ENCODE measurements at regions not wholly inside any gene's neighbourhood (a gene's known extent, or its start where the extent isn't known, plus 50 kb on each side); places are given as distances from the start of the nearest gene placed in this dataset.
A peak's percentile ranks its signal among the peaks of the same experiment; 100 is the strongest.

DNA sequence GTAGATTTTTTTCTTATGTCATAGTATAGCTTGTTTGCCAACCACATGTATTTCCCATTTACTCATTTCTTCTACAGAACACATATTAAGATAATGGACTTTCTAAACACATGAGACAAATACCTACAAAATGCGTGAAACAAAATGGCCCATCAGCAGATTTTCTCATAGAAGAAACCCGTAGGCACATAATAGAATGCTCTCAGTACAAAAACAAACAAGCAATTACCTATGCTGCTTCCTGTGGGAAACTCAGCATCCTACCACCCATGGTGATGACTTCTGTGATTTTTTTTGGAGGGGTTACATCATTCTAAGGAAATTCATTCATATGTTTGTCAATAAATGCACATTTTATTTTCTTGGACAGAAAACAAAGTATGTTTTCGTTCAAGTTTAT is 343.6 kb downstream of the SPRY1 start:
- H3K4ac ChIP-seq (ENCODE audit: low read length) = no peak overlapping the region
- H3K27ac ChIP-seq (replicated peaks; ENCODE audit: low read length) = no peak overlapping the region
- H3K9ac ChIP-seq (ENCODE audit: low read depth, low read length, poor library complexity) = no peak overlapping the region
- no peak overlapping the region for H3K23ac ChIP-seq (ENCODE audit: low read depth, low read length, poor library complexity)
- H2BK15ac ChIP-seq (ENCODE audit: low read length) = no peak overlapping the region
- no peak overlapping the region for H2AK5ac ChIP-seq (ENCODE audit: low read depth, low read length)
- peaks cover 3 to 4% of the 10 kb centered on the region in 2 donors for H3K4me1 ChIP-seq (ENCODE audit: control insufficient read depth in 2 of 2, insufficient read depth in 1 of 2, low read depth in 1 of 2, low read length in 2 of 2)
- H3K27me3 ChIP-seq (ENCODE audit: control insufficient read depth in 3 of 3, insufficient read depth in 3 of 3, low read depth in 1 of 3, low read length in 3 of 3) = no peaks in the 10 kb centered on the region
- H4K8ac ChIP-seq (ENCODE audit: low read depth, low read length) = no peak overlapping the region
- no peaks in the 10 kb centered on the region for H3K79me1 ChIP-seq (ENCODE audit: low read depth, low read length)
- no peak for DNase-seq (ENCODE audit: low spot score)
- no peak overlapping the region for H4K91ac ChIP-seq (ENCODE audit: low read depth, low read length, poor library complexity)
- H3K36me3 ChIP-seq (replicated peaks in 1 of 2; ENCODE audit: control insufficient read depth in 2 of 2, insufficient read depth in 2 of 2, low read length in 2 of 2) = no peaks in the 10 kb centered on the region
- H2AFZ ChIP-seq (ENCODE audit: low read length) = no peak overlapping the region
- H2BK5ac ChIP-seq (ENCODE audit: low read length) = no peak overlapping the region
- peaks cover 0 to 3% of the 10 kb centered on the region in 2 donors for H3K9me3 ChIP-seq (replicated peaks in 1 of 2; ENCODE audit: control insufficient read depth in 2 of 2, insufficient read depth in 1 of 2, low read depth in 1 of 2, low read length in 2 of 2)
- no peak overlapping the region for H2BK120ac ChIP-seq (ENCODE audit: low read depth, low read length)
- H3K14ac ChIP-seq (ENCODE audit: low read length) = no peak overlapping the region
- no CpG with 5 or more reads among the region's 3 CpGs for WGBS, 2 donors (ENCODE audit: extremely low coverage in 2 of 2, insufficient read length in 2 of 2, insufficient replicate concordance in 1 of 2)
- no peak overlapping the region for H2BK12ac ChIP-seq (ENCODE audit: low read length)
- H3K18ac ChIP-seq (ENCODE audit: low read length) = no peak overlapping the region
- H3K4me2 ChIP-seq (ENCODE audit: insufficient read depth, low read length, poor library complexity, severe bottlenecking) = no peak overlapping the region
- no peak overlapping the region for H3K4me3 ChIP-seq (ENCODE audit: low read length in 2 of 2)

DNA sequence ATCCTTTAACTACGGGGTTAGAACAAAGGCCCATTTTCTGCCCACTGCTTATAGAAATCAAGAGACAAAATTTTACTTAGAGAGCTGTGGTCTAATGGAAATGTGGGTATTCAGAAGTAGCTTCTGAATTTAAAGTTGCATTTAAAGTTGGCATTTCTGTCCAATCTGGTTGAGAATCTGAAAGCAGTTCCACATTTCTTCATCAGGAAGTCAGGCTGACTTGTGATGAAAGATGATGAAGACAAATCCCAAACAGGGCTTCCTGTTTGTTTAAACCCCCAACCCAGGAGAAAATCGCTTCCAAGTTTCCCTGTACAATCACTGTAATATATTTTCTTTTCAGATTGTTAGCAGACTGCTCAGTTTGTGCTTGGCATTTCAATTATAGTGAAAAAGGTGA is 345.3 kb downstream of the SPRY1 start:
- no peak overlapping the region for H3K9ac ChIP-seq (ENCODE audit: low read depth, low read length, poor library complexity)
- H3K18ac ChIP-seq (ENCODE audit: low read length) = no peak overlapping the region
- no peak overlapping the region for H3K4me3 ChIP-seq (ENCODE audit: low read length in 2 of 2)
- H3K4ac ChIP-seq (ENCODE audit: low read length) = no peak overlapping the region
- H2AFZ ChIP-seq (ENCODE audit: low read length) = peak overlapping the region; percentile 13
- no peak overlapping the region for H3K4me2 ChIP-seq (ENCODE audit: insufficient read depth, low read length, poor library complexity, severe bottlenecking)
- H3K36me3 ChIP-seq (replicated peaks in 1 of 2; ENCODE audit: control insufficient read depth in 2 of 2, insufficient read depth in 2 of 2, low read length in 2 of 2) = no peaks in the 10 kb centered on the region
- H2AK5ac ChIP-seq (ENCODE audit: low read depth, low read length) = no peak overlapping the region
- no CpG with 5 or more reads among the region's 2 CpGs for WGBS, 2 donors (ENCODE audit: extremely low coverage in 2 of 2, insufficient read length in 2 of 2, insufficient replicate concordance in 1 of 2)
- H2BK5ac ChIP-seq (ENCODE audit: low read length) = no peak overlapping the region
- peaks cover 0 to 3% of the 10 kb centered on the region in 2 donors for H3K9me3 ChIP-seq (replicated peaks in 1 of 2; ENCODE audit: control insufficient read depth in 2 of 2, insufficient read depth in 1 of 2, low read depth in 1 of 2, low read length in 2 of 2)
- no peak overlapping the region for H2BK120ac ChIP-seq (ENCODE audit: low read depth, low read length)
- H3K27me3 ChIP-seq (ENCODE audit: control insufficient read depth in 3 of 3, insufficient read depth in 3 of 3, low read depth in 1 of 3, low read length in 3 of 3) = no peaks in the 10 kb centered on the region
- no peak overlapping the region for H3K27ac ChIP-seq (replicated peaks; ENCODE audit: low read length)
- H3K23ac ChIP-seq (ENCODE audit: low read depth, low read length, poor library complexity) = no peak overlapping the region
- no peak overlapping the region for H2BK15ac ChIP-seq (ENCODE audit: low read length)
- DNase-seq (ENCODE audit: low spot score) = no peak
- H3K14ac ChIP-seq (ENCODE audit: low read length) = no peak overlapping the region
- no peak overlapping the region for H2BK12ac ChIP-seq (ENCODE audit: low read length)
- no peak overlapping the region for H4K91ac ChIP-seq (ENCODE audit: low read depth, low read length, poor library complexity)
- peaks cover 3 to 4% of the 10 kb centered on the region in 2 donors for H3K4me1 ChIP-seq (ENCODE audit: control insufficient read depth in 2 of 2, insufficient read depth in 1 of 2, low read depth in 1 of 2, low read length in 2 of 2)
- H3K79me1 ChIP-seq (ENCODE audit: low read depth, low read length) = no peaks in the 10 kb centered on the region
- H4K8ac ChIP-seq (ENCODE audit: low read depth, low read length) = no peak overlapping the region

DNA sequence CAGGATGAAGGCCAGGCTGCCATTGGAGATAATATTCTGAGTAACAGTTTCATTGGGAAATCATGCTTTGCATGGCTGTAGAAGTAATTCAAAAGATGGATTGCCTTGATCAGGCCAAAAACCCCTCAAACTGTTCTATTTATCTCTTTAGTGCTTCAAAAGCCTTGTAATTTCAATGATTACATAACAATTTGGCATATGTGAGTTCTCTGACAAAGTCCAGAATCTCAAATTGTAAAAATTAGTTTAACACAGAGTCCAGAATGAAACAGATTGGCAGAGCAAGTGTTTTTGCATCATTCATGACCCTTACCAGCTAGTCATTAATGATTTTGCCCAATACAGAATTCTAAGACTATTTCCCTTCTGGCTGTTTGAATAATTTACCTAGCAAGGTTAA is 347.3 kb downstream of the SPRY1 start:
- H3K79me1 ChIP-seq (ENCODE audit: low read depth, low read length) = no peaks in the 10 kb centered on the region

DNA sequence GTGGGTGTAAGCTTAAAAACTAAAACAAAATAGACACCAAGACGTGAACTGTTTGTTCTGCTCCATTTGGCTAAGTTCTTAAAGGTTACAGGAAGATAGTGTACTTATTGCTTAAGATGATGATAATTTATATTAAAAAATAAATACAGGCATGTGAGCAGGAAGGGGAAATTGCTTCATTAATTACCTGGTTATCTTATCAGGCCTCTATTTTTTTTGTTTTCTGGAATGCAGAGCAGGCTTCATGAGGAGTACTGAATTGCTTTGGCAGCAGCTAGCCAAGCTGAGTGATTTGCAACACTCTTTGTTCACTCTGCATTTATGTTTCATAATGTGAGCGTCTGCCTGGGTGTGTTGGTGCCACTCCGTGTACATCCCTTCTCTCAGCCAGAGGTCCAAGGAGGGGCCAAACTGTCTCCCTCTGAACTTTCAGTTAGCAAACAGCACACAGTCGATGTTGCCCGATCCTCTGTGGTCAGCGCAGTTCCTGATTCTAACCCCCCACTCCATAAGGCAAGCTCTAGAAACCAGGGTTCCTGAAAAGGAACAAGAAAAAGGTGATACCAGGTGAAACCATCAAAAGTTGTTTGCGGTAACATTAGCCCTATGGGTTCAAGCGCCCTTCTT is 348.2 kb downstream of the SPRY1 start:
- Histone ChIP-seq H2BK15ac (ENCODE audit: low read length) (peak overlapping the region; percentile 64), H3K36me3 (replicated peaks in 1 of 2; ENCODE audit: control insufficient read depth in 2 of 2, insufficient read depth in 2 of 2, low read length in 2 of 2) (no peaks in the 10 kb centered on the region), H3K9me3 (replicated peaks in 1 of 2; ENCODE audit: control insufficient read depth in 2 of 2, insufficient read depth in 1 of 2, low read depth in 1 of 2, low read length in 2 of 2) (peaks cover 0 to 3% of the 10 kb centered on the region in 2 donors), H2AFZ (ENCODE audit: low read length) (peak overlapping the region; percentile 75), H4K8ac (ENCODE audit: low read depth, low read length) (no peak overlapping the region), H3K4me3 (ENCODE audit: low read length in 2 of 2) (no peak overlapping the region), H3K79me1 (ENCODE audit: low read depth, low read length) (no peaks in the 10 kb centered on the region), H2AK5ac (ENCODE audit: low read depth, low read length) (no peak overlapping the region), H2BK120ac (ENCODE audit: low read depth, low read length) (no peak overlapping the region), H2BK12ac (ENCODE audit: low read length) (no peak overlapping the region), H3K4me1 (ENCODE audit: control insufficient read depth in 2 of 2, insufficient read depth in 1 of 2, low read depth in 1 of 2, low read length in 2 of 2) (peaks cover 4% of the 10 kb centered on the region in 2 donors), H4K91ac (ENCODE audit: low read depth, low read length, poor library complexity) (no peak overlapping the region), H3K4me2 (ENCODE audit: insufficient read depth, low read length, poor library complexity, severe bottlenecking) (no peak overlapping the region), H3K4ac (ENCODE audit: low read length) (no peak overlapping the region), H3K18ac (ENCODE audit: low read length) (peak overlapping the region; percentile 94), H3K14ac (ENCODE audit: low read length) (no peak overlapping the region), H3K23ac (ENCODE audit: low read depth, low read length, poor library complexity) (no peak overlapping the region), H3K27ac (replicated peaks; ENCODE audit: low read length) (no peak overlapping the region), H3K27me3 (ENCODE audit: control insufficient read depth in 3 of 3, insufficient read depth in 3 of 3, low read depth in 1 of 3, low read length in 3 of 3) (no peaks in the 10 kb centered on the region), H3K9ac (ENCODE audit: low read depth, low read length, poor library complexity) (no peak overlapping the region), H2BK5ac (ENCODE audit: low read length) (no peak overlapping the region)
- DNase-seq (ENCODE audit: low spot score) = no peak
- no CpG with 5 or more reads among the region's 8 CpGs for WGBS, 2 donors (ENCODE audit: extremely low coverage in 2 of 2, insufficient read length in 2 of 2, insufficient replicate concordance in 1 of 2)

More for the DNA sequence above, 347.3 kb downstream of the SPRY1 start:
- DNase-seq (ENCODE audit: low spot score) = no peak
- no peak overlapping the region for H3K4ac ChIP-seq (ENCODE audit: low read length)
- H2BK5ac ChIP-seq (ENCODE audit: low read length) = no peak overlapping the region
- no peak overlapping the region for H4K8ac ChIP-seq (ENCODE audit: low read depth, low read length)
- H4K91ac ChIP-seq (ENCODE audit: low read depth, low read length, poor library complexity) = no peak overlapping the region
- no peak overlapping the region for H2BK15ac ChIP-seq (ENCODE audit: low read length)
- no peak overlapping the region for H2AFZ ChIP-seq (ENCODE audit: low read length)
- H3K23ac ChIP-seq (ENCODE audit: low read depth, low read length, poor library complexity) = no peak overlapping the region
- no peak overlapping the region for H2AK5ac ChIP-seq (ENCODE audit: low read depth, low read length)
- H3K4me2 ChIP-seq (ENCODE audit: insufficient read depth, low read length, poor library complexity, severe bottlenecking) = no peak overlapping the region
- no peak overlapping the region for H2BK12ac ChIP-seq (ENCODE audit: low read length)
- H3K18ac ChIP-seq (ENCODE audit: low read length) = no peak overlapping the region
- no peaks in the 10 kb centered on the region for H3K27me3 ChIP-seq (ENCODE audit: control insufficient read depth in 3 of 3, insufficient read depth in 3 of 3, low read depth in 1 of 3, low read length in 3 of 3)
- no peak overlapping the region for H3K27ac ChIP-seq (replicated peaks; ENCODE audit: low read length)
- no peak overlapping the region for H3K14ac ChIP-seq (ENCODE audit: low read length)
- H3K4me3 ChIP-seq (ENCODE audit: low read length in 2 of 2) = no peak overlapping the region
- H3K4me1 ChIP-seq (ENCODE audit: control insufficient read depth in 2 of 2, insufficient read depth in 1 of 2, low read depth in 1 of 2, low read length in 2 of 2) = peaks cover 3 to 4% of the 10 kb centered on the region in 2 donors
- H2BK120ac ChIP-seq (ENCODE audit: low read depth, low read length) = no peak overlapping the region
- peaks cover 0 to 3% of the 10 kb centered on the region in 2 donors for H3K9me3 ChIP-seq (replicated peaks in 1 of 2; ENCODE audit: control insufficient read depth in 2 of 2, insufficient read depth in 1 of 2, low read depth in 1 of 2, low read length in 2 of 2)
- no peaks in the 10 kb centered on the region for H3K36me3 ChIP-seq (replicated peaks in 1 of 2; ENCODE audit: control insufficient read depth in 2 of 2, insufficient read depth in 2 of 2, low read length in 2 of 2)
- no peak overlapping the region for H3K9ac ChIP-seq (ENCODE audit: low read depth, low read length, poor library complexity)
